Liver (tissue), 3 donors: ENCODE measurements at regions not wholly inside any gene's neighbourhood (a gene's known extent, or its start where the extent isn't known, plus 50 kb on each side); places are given as distances from the start of the nearest gene placed in this dataset.

Experiments used
- CTCF ChIP-seq: fragments of 150-350 bp; IDR thresholded peaks from 2 replicates; pipeline ENCODE4 v1.5.1; 2017; ENCODE audit warnings: improper control_type of control experiment, low read depth, low read length; ENCODE audit not compliant: missing input control
- GABPA ChIP-seq, 2 donors: IDR thresholded peaks in 1 of 2; conservative IDR thresholded peaks in 1 of 2; 2 replicates each; pipeline ENCODE4 v1.6.1; 2016; ENCODE audit warnings: antibody characterized with exemption in 2 of 2, mild to moderate bottlenecking in 1 of 2, moderate library complexity in 1 of 2
- REST ChIP-seq: IDR thresholded peaks from 2 replicates; pipeline ENCODE4 v1.6.1; 2016; ENCODE audit warnings: antibody characterized with exemption, mild to moderate bottlenecking
- donor health status: healthy.
- donor health status: healthy.

GRCh38 chr1:17891205-17892110 lies 136.3 kb downstream of the ACTL8 start:
- TF ChIP-seq GABPA (IDR thresholded peaks at IDR 0.05 in 1 of 2, conservative IDR thresholded peaks at IDR 0.05 in 1 of 2), result no peak
- no peak for TF ChIP-seq REST
- no peak for TF ChIP-seq CTCF
